WERI-Rb-1 (cell line): ENCODE measurements at regions not wholly inside any gene's neighbourhood (a gene's known extent, or its start where the extent isn't known, plus 50 kb on each side); places are given as distances from the start of the nearest gene placed in this dataset.
"Not testable (repeated sequence)": the region's sequence is repeated elsewhere in the genome, so short reads cannot be mapped to it uniquely, and the experiment has no call there.

ENCODE experiments used
- DNase-seq: peaks from one replicate; pipeline ENCODE4 v3.0.0-alpha.2; 2020
- H3K27ac ChIP-seq: fragments of 250-450 bp; sonication (Bioruptor Pico); 2 replicates; pipeline ENCODE4 v1.5.1; 2020; ENCODE audit warnings: mild to moderate bottlenecking, moderate library complexity
- H3K27me3 ChIP-seq: fragments of 250-450 bp; sonication (Bioruptor Pico); 2 replicates; pipeline ENCODE4 v1.5.1; 2021; ENCODE audit warnings: mild to moderate bottlenecking, low read depth, moderate library complexity; ENCODE audit not compliant: insufficient read depth, severe bottlenecking
- H3K36me3 ChIP-seq: fragments of 250-450 bp; sonication (Bioruptor Pico); 2 replicates; pipeline ENCODE4 v1.5.1; 2020; ENCODE audit warnings: mild to moderate bottlenecking, moderate library complexity
- H3K4me3 ChIP-seq: 2 replicates; pipeline ENCODE4 v1.5.1; 2011; ENCODE audit warnings: low read depth, mild to moderate bottlenecking, control low read depth, low read length
- H3K9me3 ChIP-seq: fragments of 250-450 bp; sonication (Bioruptor Pico); 2 replicates; pipeline ENCODE4 v1.5.1; 2021; ENCODE audit warnings: mild to moderate bottlenecking, moderate library complexity; ENCODE audit not compliant: severe bottlenecking
- CTCF ChIP-seq: IDR thresholded peaks from 2 replicates; pipeline ENCODE4 v1.5.1; 2011; ENCODE audit warnings: low read depth, mild to moderate bottlenecking, control low read depth, inconsistent platforms, low read length

- no peak for DNase-seq
- H3K9me3 ChIP-seq = no peaks in the 10 kb centered on the region
- H3K4me3 ChIP-seq = no peak overlapping the region
- H3K27me3 ChIP-seq = peaks cover 3% of the 10 kb centered on the region
- H3K36me3 ChIP-seq = no peaks in the 10 kb centered on the region
- TF ChIP-seq CTCF = no peak
- H3K27ac ChIP-seq = no peak overlapping the region
Measured at GRCh38 chr3:158953131-158953530, 151.3 kb downstream of the MFSD1 start.

DNA sequence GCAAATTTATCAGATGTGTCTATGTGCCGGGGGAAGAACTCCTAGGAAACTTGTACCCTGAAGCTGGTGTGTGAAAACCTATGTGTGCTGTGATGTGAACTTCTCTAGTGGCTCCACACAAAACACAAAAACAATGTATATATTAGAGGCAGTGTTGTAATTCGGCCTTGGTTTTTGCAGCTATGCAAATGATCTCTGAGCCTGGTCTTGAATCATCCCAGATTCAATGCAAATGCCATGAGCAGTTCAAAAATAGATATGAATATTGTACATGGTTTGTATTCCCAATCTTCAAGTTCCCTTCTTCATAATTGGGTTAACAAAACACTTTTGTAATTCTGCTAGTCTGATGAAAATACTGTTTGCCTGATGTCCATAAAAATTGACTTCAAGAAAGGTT, 152.6 kb downstream of the MFSD1 start:
- Histone ChIP-seq H3K4me3 (no peak overlapping the region), H3K9me3 (no peaks in the 10 kb centered on the region), H3K27ac (no peak overlapping the region), H3K27me3 (peaks cover 3% of the 10 kb centered on the region), H3K36me3 (no peaks in the 10 kb centered on the region)
- no peak for DNase-seq
- no peak for TF ChIP-seq CTCF

- H3K27ac ChIP-seq, H3K36me3 ChIP-seq, H3K27me3 ChIP-seq, H3K4me3 ChIP-seq, H3K9me3 ChIP-seq, DNase-seq: not testable (repeated sequence)
Measured at GRCh38 chr3:158957777-158958176, 155.9 kb downstream of the MFSD1 start.

DNA sequence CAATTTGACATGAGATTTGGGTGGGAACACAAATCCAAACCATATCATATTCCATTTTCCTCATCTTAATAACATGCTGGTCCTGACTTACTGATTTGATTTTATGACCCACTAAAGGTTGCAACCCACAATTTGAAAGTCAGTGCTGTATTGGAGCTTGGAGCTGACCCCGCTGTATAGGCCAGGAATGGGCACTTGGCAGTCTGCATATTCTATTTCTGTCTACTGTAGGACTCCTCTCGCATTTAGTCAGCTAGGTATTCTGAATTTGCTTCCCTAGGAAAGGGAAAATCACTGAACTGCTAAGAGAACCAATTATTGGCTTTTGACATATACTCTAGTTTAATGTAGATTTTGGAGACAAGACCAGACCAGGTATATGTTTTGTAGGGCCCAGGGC, 157.0 kb downstream of the MFSD1 start:
- no peak overlapping the region for H3K4me3 ChIP-seq
- H3K36me3 ChIP-seq = no peaks in the 10 kb centered on the region
- no peak for DNase-seq
- H3K9me3 ChIP-seq = no peaks in the 10 kb centered on the region
- no peak overlapping the region for H3K27ac ChIP-seq
- no peak for TF ChIP-seq CTCF
- H3K27me3 ChIP-seq = peaks cover 3% of the 10 kb centered on the region

- Histone ChIP-seq H3K36me3 (no peaks in the 10 kb centered on the region), H3K27ac (no peak overlapping the region), H3K9me3 (no peaks in the 10 kb centered on the region), H3K4me3 (no peak overlapping the region), H3K27me3 (no peaks in the 10 kb centered on the region)
- no peak for DNase-seq
- no peak for TF ChIP-seq CTCF
Measured at GRCh38 chr3:158961471-158961870, 159.6 kb downstream of the MFSD1 start.

- no peaks in the 10 kb centered on the region for H3K27me3 ChIP-seq
- DNase-seq = no peak
- no peaks in the 10 kb centered on the region for H3K9me3 ChIP-seq
- no peak for TF ChIP-seq CTCF
- no peak overlapping the region for H3K27ac ChIP-seq
- no peaks in the 10 kb centered on the region for H3K36me3 ChIP-seq
- H3K4me3 ChIP-seq = no peak overlapping the region
Measured at GRCh38 chr3:158961911-158962310, 160.1 kb downstream of the MFSD1 start.
